CD14-positive monocyte (primary cell): ENCODE measurements at regions not wholly inside any gene's neighbourhood (a gene's known extent, or its start where the extent isn't known, plus 50 kb on each side); places are given as distances from the start of the nearest gene placed in this dataset.
"Not testable (repeated sequence)": the region's sequence is repeated elsewhere in the genome, so short reads cannot be mapped to it uniquely, and the experiment has no call there.

Source experiments
- DNase-seq, 3 donors: peaks; one replicate each; pipeline ENCODE4 v3.0.0-alpha.2; 2011 to 2022
- H2AFZ ChIP-seq: 2 replicates; pipeline ENCODE4 v1.6.0; 2012; ENCODE audit warnings: mild to moderate bottlenecking, low read depth, low read length, inconsistent platforms; ENCODE audit not compliant: insufficient read depth, poor library complexity, severe bottlenecking
- H3K27ac ChIP-seq, 2 donors: 1 replicate in 1 of 2; 2 replicates in 1 of 2; pipeline ENCODE4 v1.5.1; 2012 to 2013; ENCODE audit warnings: low read length in 2 of 2, control low read depth in 1 of 2, inconsistent platforms in 1 of 2, low read depth in 1 of 2, mild to moderate bottlenecking in 1 of 2
- H3K27me3 ChIP-seq, 2 donors: one replicate each; pipeline versions ENCODE4 v1.6.0 to v1.6.1; 2011 to 2013; ENCODE audit warnings: low read length in 2 of 2; ENCODE audit not compliant: control insufficient read depth in 2 of 2, insufficient read depth in 2 of 2
- H3K36me3 ChIP-seq, 2 donors: replicated peaks in 1 of 2; 1 replicate in 1 of 2; 2 replicates in 1 of 2; pipeline versions ENCODE4 v1.5.1 to v1.6.1; 2012 to 2013; ENCODE audit warnings: low read length in 2 of 2, control low read depth in 1 of 2, inconsistent platforms in 1 of 2, mild to moderate bottlenecking in 1 of 2; ENCODE audit not compliant: insufficient read depth in 2 of 2, control insufficient read depth in 1 of 2
- H3K4me1 ChIP-seq, 2 donors: 1 replicate in 1 of 2; 2 replicates in 1 of 2; pipeline versions ENCODE4 v1.5.1 to v1.6.1; 2012 to 2013; ENCODE audit warnings: low read length in 2 of 2, control low read depth in 1 of 2, inconsistent platforms in 1 of 2, mild to moderate bottlenecking in 1 of 2, moderate library complexity in 1 of 2; ENCODE audit not compliant: insufficient read depth in 2 of 2, control insufficient read depth in 1 of 2
- H3K4me2 ChIP-seq: replicated peaks from 2 replicates; pipeline ENCODE3; 2012; ENCODE audit warnings: low read length, moderate library complexity, mild to moderate bottlenecking; ENCODE audit not compliant: poor library complexity, severe bottlenecking; ENCODE audit errors: extremely low read depth
- H3K4me3 ChIP-seq, 3 experiments: fragments of 200-600 bp in 1 of 3; sonication (generic) in 1 of 3; replicated peaks in 1 of 3; 1 replicate in 2 of 3; 2 replicates in 1 of 3; pipeline ENCODE4 v1.5.1; 2011 to 2013; ENCODE audit warnings: low read length in 3 of 3, mild to moderate bottlenecking in 3 of 3, control low read depth in 2 of 3, low read depth in 2 of 3, inconsistent platforms in 1 of 3, moderate library complexity in 1 of 3
- H3K79me2 ChIP-seq: 2 replicates; pipeline ENCODE4 v1.6.0; 2012; ENCODE audit warnings: mild to moderate bottlenecking, control low read depth, inconsistent platforms, low read length, moderate library complexity; ENCODE audit not compliant: insufficient read depth
- H3K9ac ChIP-seq: 2 replicates; pipeline ENCODE4 v1.6.0; 2017; ENCODE audit warnings: low read length, mild to moderate bottlenecking; ENCODE audit not compliant: insufficient read depth, poor library complexity, severe bottlenecking
- H3K9me3 ChIP-seq, 2 donors: replicated peaks in 1 of 2; 1 replicate in 1 of 2; 2 replicates in 1 of 2; pipeline versions ENCODE4 v1.5.1 to v1.6.1; 2012 to 2013; ENCODE audit warnings: low read length in 2 of 2, control low read depth in 1 of 2; ENCODE audit not compliant: control insufficient read depth in 1 of 2, insufficient read depth in 1 of 2
- H4K20me1 ChIP-seq: 2 replicates; pipeline ENCODE4 v1.6.0; 2012; ENCODE audit warnings: mild to moderate bottlenecking, low read length, control low read depth, moderate library complexity; ENCODE audit not compliant: insufficient read depth
- H3K27ac Mint-ChIP-seq, 7 donors: one replicate each; pipeline ENCODE4 v1.8.0; 2020; ENCODE audit warnings: mild to moderate bottlenecking in 7 of 7, mixed read lengths in 7 of 7, moderate library complexity in 6 of 7, inconsistent platforms in 2 of 7
- H3K27me3 Mint-ChIP-seq, 3 donors: one replicate each; pipeline ENCODE4 v1.8.0; 2021 to 2022; ENCODE audit warnings: low read depth in 3 of 3, mild to moderate bottlenecking in 3 of 3, mixed read lengths in 3 of 3, moderate library complexity in 3 of 3, inconsistent platforms in 1 of 3
- H3K36me3 Mint-ChIP-seq, 2 donors: one replicate each; pipeline ENCODE4 v1.8.0; 2020; ENCODE audit warnings: mixed read lengths in 2 of 2, inconsistent platforms in 1 of 2, mild to moderate bottlenecking in 1 of 2
- H3K4me1 Mint-ChIP-seq: one replicate; pipeline ENCODE4 v1.8.0; 2020; ENCODE audit warnings: mild to moderate bottlenecking, mixed read lengths
- H3K4me3 Mint-ChIP-seq, 2 donors: one replicate each; pipeline ENCODE4 v1.8.0; 2020; ENCODE audit warnings: mild to moderate bottlenecking in 2 of 2, mixed read lengths in 2 of 2, moderate library complexity in 1 of 2
- H3K9me3 Mint-ChIP-seq, 7 donors: one replicate each; pipeline ENCODE4 v1.8.0; 2020 to 2022; ENCODE audit warnings: mixed read lengths in 7 of 7, mild to moderate bottlenecking in 6 of 7, moderate library complexity in 6 of 7, inconsistent platforms in 2 of 7
- CTCF ChIP-seq: fragments of 200-600 bp; IDR thresholded peaks from one replicate; pipeline ENCODE4 v1.8.0; 2022; ENCODE audit warnings: antibody characterized with exemption, mild to moderate bottlenecking
- WGBS: methylation state at CpG from one replicate; pipeline ENCODE4 v1.1.5; 2013; ENCODE audit warnings: missing lambda C conversion rate; ENCODE audit not compliant: insufficient coverage; 5-methylcytosine and 5-hydroxymethylcytosine counted together
- intact Hi-C, 2 donors: fragments of 100-400 bp; cut with micrococcal nuclease; formaldehyde crosslinking; loops; one replicate each; pipeline versions ENCODE4 v1.15.0 to v1.15.1; 2023

- Histone ChIP-seq H2AFZ (no peak overlapping the region), H3K36me3 (no peaks in the 10 kb centered on the region), H3K79me2 (no peaks in the 10 kb centered on the region), H3K27ac (no peak overlapping the region), H3K9ac (no peak overlapping the region), H3K27me3 (no peaks in the 10 kb centered on the region), H3K9me3 (no peaks in the 10 kb centered on the region), H3K4me1 (no peaks in the 10 kb centered on the region), H4K20me1 (no peaks in the 10 kb centered on the region), H3K4me3 (no peak overlapping the region), H3K4me2 (no peak overlapping the region)
- no peaks in the 10 kb centered on the region for H3K4me1 Mint-ChIP-seq
- H3K4me3 Mint-ChIP-seq, result no peak overlapping the region
- H3K9me3 Mint-ChIP-seq, result peaks cover 0 to 6% (median 0%) of the 10 kb centered on the region in 7 donors
- no peak overlapping the region for H3K27ac Mint-ChIP-seq
- TF ChIP-seq CTCF, result no peak
- DNase-seq, result no peak
- H3K27me3 Mint-ChIP-seq, result peaks cover 0 to 2% (median 0%) of the 10 kb centered on the region in 3 donors
- intact Hi-C loops, result no loop called here
- no CpG with 5 or more reads among the region's 1 CpG for WGBS
- no peaks in the 10 kb centered on the region for H3K36me3 Mint-ChIP-seq
These were observed 1470.1 kb upstream of the GOT2 start for GRCh38 chr16:60204181-60204580.

- no peak for DNase-seq
- no peak overlapping the region for H3K9ac ChIP-seq
- H3K4me2 ChIP-seq, result no peak overlapping the region
- Mint-ChIP-seq H3K36me3 (no peaks in the 10 kb centered on the region), H3K9me3 (peaks cover 0 to 6% (median 0%) of the 10 kb centered on the region in 7 donors), H3K4me1 (no peaks in the 10 kb centered on the region), H3K4me3 (no peak overlapping the region), H3K27ac (peak overlapping the region in 2 of 7 donors; percentile 33 to 48), H3K27me3 (peaks cover 0 to 2% (median 0%) of the 10 kb centered on the region in 3 donors)
- no peaks in the 10 kb centered on the region for H4K20me1 ChIP-seq
- no peak overlapping the region for H3K4me3 ChIP-seq
- H3K27me3 ChIP-seq, result no peaks in the 10 kb centered on the region
- no peaks in the 10 kb centered on the region for H3K4me1 ChIP-seq
- no peaks in the 10 kb centered on the region for H3K36me3 ChIP-seq
- WGBS, result 0% methylated on average over 1 of the region's 3 CpGs
- H3K27ac ChIP-seq, result no peak overlapping the region
- H3K9me3 ChIP-seq, result no peaks in the 10 kb centered on the region
- H3K79me2 ChIP-seq, result no peaks in the 10 kb centered on the region
- intact Hi-C loops, result no loop called here
- H2AFZ ChIP-seq, result no peak overlapping the region
- peak; percentile 29 for TF ChIP-seq CTCF
These were observed 1469.5 kb upstream of the GOT2 start for GRCh38 chr16:60203525-60204124.

GRCh38 chr16:60200729-60201128 lies 1466.6 kb upstream of the GOT2 start:
- peak overlapping the region in 1 of 7 donors; percentile 7 for H3K27ac Mint-ChIP-seq
- H4K20me1 ChIP-seq, H3K36me3 ChIP-seq, H3K4me1 ChIP-seq, intact Hi-C loops, DNase-seq, H3K9ac ChIP-seq, H3K27me3 ChIP-seq, H3K27ac ChIP-seq, H3K9me3 ChIP-seq, H3K4me1 Mint-ChIP-seq, H3K4me2 ChIP-seq, H3K36me3 Mint-ChIP-seq, H3K79me2 ChIP-seq, H3K4me3 Mint-ChIP-seq, H3K9me3 Mint-ChIP-seq, H3K4me3 ChIP-seq, H2AFZ ChIP-seq, H3K27me3 Mint-ChIP-seq: not testable (repeated sequence)
- WGBS, result 84% methylated on average over 5 of the region's 6 CpGs
